CD14-positive monocyte (primary cell): ENCODE measurements at regions not wholly inside any gene's neighbourhood (a gene's known extent, or its start where the extent isn't known, plus 50 kb on each side); places are given as distances from the start of the nearest gene placed in this dataset.

ENCODE experiments used
- DNase-seq, 3 donors: peaks; one replicate each; pipeline ENCODE4 v3.0.0-alpha.2; 2011 to 2022
- H2AFZ ChIP-seq: 2 replicates; pipeline ENCODE4 v1.6.0; 2012; ENCODE audit warnings: mild to moderate bottlenecking, low read depth, low read length, inconsistent platforms; ENCODE audit not compliant: insufficient read depth, poor library complexity, severe bottlenecking
- H3K27ac ChIP-seq, 2 donors: 1 replicate in 1 of 2; 2 replicates in 1 of 2; pipeline ENCODE4 v1.5.1; 2012 to 2013; ENCODE audit warnings: low read length in 2 of 2, control low read depth in 1 of 2, inconsistent platforms in 1 of 2, low read depth in 1 of 2, mild to moderate bottlenecking in 1 of 2
- H3K27me3 ChIP-seq, 2 donors: one replicate each; pipeline versions ENCODE4 v1.6.0 to v1.6.1; 2011 to 2013; ENCODE audit warnings: low read length in 2 of 2; ENCODE audit not compliant: control insufficient read depth in 2 of 2, insufficient read depth in 2 of 2
- H3K36me3 ChIP-seq, 2 donors: replicated peaks in 1 of 2; 1 replicate in 1 of 2; 2 replicates in 1 of 2; pipeline versions ENCODE4 v1.5.1 to v1.6.1; 2012 to 2013; ENCODE audit warnings: low read length in 2 of 2, control low read depth in 1 of 2, inconsistent platforms in 1 of 2, mild to moderate bottlenecking in 1 of 2; ENCODE audit not compliant: insufficient read depth in 2 of 2, control insufficient read depth in 1 of 2
- H3K4me1 ChIP-seq, 2 donors: 1 replicate in 1 of 2; 2 replicates in 1 of 2; pipeline versions ENCODE4 v1.5.1 to v1.6.1; 2012 to 2013; ENCODE audit warnings: low read length in 2 of 2, control low read depth in 1 of 2, inconsistent platforms in 1 of 2, mild to moderate bottlenecking in 1 of 2, moderate library complexity in 1 of 2; ENCODE audit not compliant: insufficient read depth in 2 of 2, control insufficient read depth in 1 of 2
- H3K4me2 ChIP-seq: replicated peaks from 2 replicates; pipeline ENCODE3; 2012; ENCODE audit warnings: low read length, moderate library complexity, mild to moderate bottlenecking; ENCODE audit not compliant: poor library complexity, severe bottlenecking; ENCODE audit errors: extremely low read depth
- H3K4me3 ChIP-seq, 3 experiments: fragments of 200-600 bp in 1 of 3; sonication (generic) in 1 of 3; replicated peaks in 1 of 3; 1 replicate in 2 of 3; 2 replicates in 1 of 3; pipeline ENCODE4 v1.5.1; 2011 to 2013; ENCODE audit warnings: low read length in 3 of 3, mild to moderate bottlenecking in 3 of 3, control low read depth in 2 of 3, low read depth in 2 of 3, inconsistent platforms in 1 of 3, moderate library complexity in 1 of 3
- H3K79me2 ChIP-seq: 2 replicates; pipeline ENCODE4 v1.6.0; 2012; ENCODE audit warnings: mild to moderate bottlenecking, control low read depth, inconsistent platforms, low read length, moderate library complexity; ENCODE audit not compliant: insufficient read depth
- H3K9ac ChIP-seq: 2 replicates; pipeline ENCODE4 v1.6.0; 2017; ENCODE audit warnings: low read length, mild to moderate bottlenecking; ENCODE audit not compliant: insufficient read depth, poor library complexity, severe bottlenecking
- H3K9me3 ChIP-seq, 2 donors: replicated peaks in 1 of 2; 1 replicate in 1 of 2; 2 replicates in 1 of 2; pipeline versions ENCODE4 v1.5.1 to v1.6.1; 2012 to 2013; ENCODE audit warnings: low read length in 2 of 2, control low read depth in 1 of 2; ENCODE audit not compliant: control insufficient read depth in 1 of 2, insufficient read depth in 1 of 2
- H4K20me1 ChIP-seq: 2 replicates; pipeline ENCODE4 v1.6.0; 2012; ENCODE audit warnings: mild to moderate bottlenecking, low read length, control low read depth, moderate library complexity; ENCODE audit not compliant: insufficient read depth
- H3K27ac Mint-ChIP-seq, 7 donors: one replicate each; pipeline ENCODE4 v1.8.0; 2020; ENCODE audit warnings: mild to moderate bottlenecking in 7 of 7, mixed read lengths in 7 of 7, moderate library complexity in 6 of 7, inconsistent platforms in 2 of 7
- H3K27me3 Mint-ChIP-seq, 3 donors: one replicate each; pipeline ENCODE4 v1.8.0; 2021 to 2022; ENCODE audit warnings: low read depth in 3 of 3, mild to moderate bottlenecking in 3 of 3, mixed read lengths in 3 of 3, moderate library complexity in 3 of 3, inconsistent platforms in 1 of 3
- H3K36me3 Mint-ChIP-seq, 2 donors: one replicate each; pipeline ENCODE4 v1.8.0; 2020; ENCODE audit warnings: mixed read lengths in 2 of 2, inconsistent platforms in 1 of 2, mild to moderate bottlenecking in 1 of 2
- H3K4me1 Mint-ChIP-seq: one replicate; pipeline ENCODE4 v1.8.0; 2020; ENCODE audit warnings: mild to moderate bottlenecking, mixed read lengths
- H3K4me3 Mint-ChIP-seq, 2 donors: one replicate each; pipeline ENCODE4 v1.8.0; 2020; ENCODE audit warnings: mild to moderate bottlenecking in 2 of 2, mixed read lengths in 2 of 2, moderate library complexity in 1 of 2
- H3K9me3 Mint-ChIP-seq, 7 donors: one replicate each; pipeline ENCODE4 v1.8.0; 2020 to 2022; ENCODE audit warnings: mixed read lengths in 7 of 7, mild to moderate bottlenecking in 6 of 7, moderate library complexity in 6 of 7, inconsistent platforms in 2 of 7
- WGBS: methylation state at CpG from one replicate; pipeline ENCODE4 v1.1.5; 2013; ENCODE audit warnings: missing lambda C conversion rate; ENCODE audit not compliant: insufficient coverage; 5-methylcytosine and 5-hydroxymethylcytosine counted together
- intact Hi-C, 2 donors: fragments of 100-400 bp; cut with micrococcal nuclease; formaldehyde crosslinking; loops; one replicate each; pipeline versions ENCODE4 v1.15.0 to v1.15.1; 2023
- TF ChIP-seq, protein P1 (sequence below): fragments of 200-600 bp; IDR thresholded peaks from one replicate; pipeline ENCODE4 v1.8.0; 2022; ENCODE audit warnings: antibody characterized with exemption, mild to moderate bottlenecking

- Histone ChIP-seq H4K20me1 (no peaks in the 10 kb centered on the region), H3K9me3 (no peaks in the 10 kb centered on the region), H3K9ac (no peak overlapping the region), H3K4me3 (no peak overlapping the region), H3K27me3 (no peaks in the 10 kb centered on the region), H2AFZ (no peak overlapping the region), H3K4me2 (no peak overlapping the region), H3K4me1 (no peaks in the 10 kb centered on the region), H3K36me3 (no peaks in the 10 kb centered on the region), H3K79me2 (no peaks in the 10 kb centered on the region), H3K27ac (no peak overlapping the region)
- H3K36me3 Mint-ChIP-seq = no peaks in the 10 kb centered on the region
- no peak overlapping the region for H3K27ac Mint-ChIP-seq
- no CpG with 5 or more reads among the region's 3 CpGs for WGBS
- TF ChIP-seq, protein P1, sequence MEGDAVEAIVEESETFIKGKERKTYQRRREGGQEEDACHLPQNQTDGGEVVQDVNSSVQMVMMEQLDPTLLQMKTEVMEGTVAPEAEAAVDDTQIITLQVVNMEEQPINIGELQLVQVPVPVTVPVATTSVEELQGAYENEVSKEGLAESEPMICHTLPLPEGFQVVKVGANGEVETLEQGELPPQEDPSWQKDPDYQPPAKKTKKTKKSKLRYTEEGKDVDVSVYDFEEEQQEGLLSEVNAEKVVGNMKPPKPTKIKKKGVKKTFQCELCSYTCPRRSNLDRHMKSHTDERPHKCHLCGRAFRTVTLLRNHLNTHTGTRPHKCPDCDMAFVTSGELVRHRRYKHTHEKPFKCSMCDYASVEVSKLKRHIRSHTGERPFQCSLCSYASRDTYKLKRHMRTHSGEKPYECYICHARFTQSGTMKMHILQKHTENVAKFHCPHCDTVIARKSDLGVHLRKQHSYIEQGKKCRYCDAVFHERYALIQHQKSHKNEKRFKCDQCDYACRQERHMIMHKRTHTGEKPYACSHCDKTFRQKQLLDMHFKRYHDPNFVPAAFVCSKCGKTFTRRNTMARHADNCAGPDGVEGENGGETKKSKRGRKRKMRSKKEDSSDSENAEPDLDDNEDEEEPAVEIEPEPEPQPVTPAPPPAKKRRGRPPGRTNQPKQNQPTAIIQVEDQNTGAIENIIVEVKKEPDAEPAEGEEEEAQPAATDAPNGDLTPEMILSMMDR = no peak
- peaks cover 0 to 3% (median 1%) of the 10 kb centered on the region in 7 donors for H3K9me3 Mint-ChIP-seq
- H3K4me1 Mint-ChIP-seq = no peaks in the 10 kb centered on the region
- intact Hi-C loops = no loop called here
- no peak for DNase-seq
- H3K27me3 Mint-ChIP-seq = no peaks in the 10 kb centered on the region
- no peak overlapping the region for H3K4me3 Mint-ChIP-seq
These were observed 164.2 kb upstream of the ACTRT1 start for GRCh38 chrX:128216364-128216763.

DNA sequence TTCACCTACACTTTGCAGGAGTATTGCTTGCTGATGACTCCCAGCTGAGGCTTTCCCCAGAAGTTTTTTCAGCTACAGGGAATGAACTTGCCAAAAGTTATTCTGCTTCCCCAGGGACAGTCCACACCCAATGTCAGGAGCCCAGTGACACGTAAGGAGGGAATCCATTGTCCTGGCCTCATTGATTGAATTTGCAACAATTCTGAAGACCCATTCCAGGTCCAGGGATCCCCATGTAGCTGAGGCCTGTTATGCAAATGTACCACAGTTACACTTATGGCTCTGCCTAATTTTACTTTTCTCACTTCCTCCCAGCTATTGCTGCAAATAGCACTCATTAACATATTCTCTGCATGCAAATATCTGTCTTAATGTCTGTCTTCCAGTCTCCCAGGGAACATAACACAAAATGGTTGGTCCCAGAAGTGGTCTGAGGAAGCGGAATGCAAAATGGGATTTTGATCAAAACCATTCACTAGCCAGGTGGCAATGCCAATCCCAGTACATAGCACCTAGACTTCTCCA, 113.7 kb upstream of the ACTRT1 start:
- no peak overlapping the region for H3K27ac ChIP-seq
- no peak overlapping the region for H3K4me2 ChIP-seq
- H3K27ac Mint-ChIP-seq = no peak overlapping the region
- no peaks in the 10 kb centered on the region for H3K4me1 ChIP-seq
- TF ChIP-seq, protein P1 = no peak
- no peaks in the 10 kb centered on the region for H3K36me3 ChIP-seq
- H3K79me2 ChIP-seq = no peaks in the 10 kb centered on the region
- peaks cover 0 to 9% of the 10 kb centered on the region in 2 donors for H3K9me3 ChIP-seq
- no peak overlapping the region for H3K4me3 Mint-ChIP-seq
- H3K27me3 ChIP-seq = no peaks in the 10 kb centered on the region
- no peak for DNase-seq
- WGBS = no CpG with 5 or more reads among the region's 2 CpGs
- no peaks in the 10 kb centered on the region for H3K36me3 Mint-ChIP-seq
- no peak overlapping the region for H3K4me3 ChIP-seq
- intact Hi-C loops = no loop called here
- no peak overlapping the region for H2AFZ ChIP-seq
- no peaks in the 10 kb centered on the region for H3K27me3 Mint-ChIP-seq
- H3K4me1 Mint-ChIP-seq = no peaks in the 10 kb centered on the region
- H4K20me1 ChIP-seq = no peaks in the 10 kb centered on the region
- peaks cover 0 to 6% (median 3%) of the 10 kb centered on the region in 7 donors for H3K9me3 Mint-ChIP-seq
- H3K9ac ChIP-seq = no peak overlapping the region
